ENCODE measurements at regions not wholly inside any gene's neighbourhood (a gene's known extent, or its start where the extent isn't known, plus 50 kb on each side); places are given as distances from the start of the nearest gene placed in this dataset.

DNA sequence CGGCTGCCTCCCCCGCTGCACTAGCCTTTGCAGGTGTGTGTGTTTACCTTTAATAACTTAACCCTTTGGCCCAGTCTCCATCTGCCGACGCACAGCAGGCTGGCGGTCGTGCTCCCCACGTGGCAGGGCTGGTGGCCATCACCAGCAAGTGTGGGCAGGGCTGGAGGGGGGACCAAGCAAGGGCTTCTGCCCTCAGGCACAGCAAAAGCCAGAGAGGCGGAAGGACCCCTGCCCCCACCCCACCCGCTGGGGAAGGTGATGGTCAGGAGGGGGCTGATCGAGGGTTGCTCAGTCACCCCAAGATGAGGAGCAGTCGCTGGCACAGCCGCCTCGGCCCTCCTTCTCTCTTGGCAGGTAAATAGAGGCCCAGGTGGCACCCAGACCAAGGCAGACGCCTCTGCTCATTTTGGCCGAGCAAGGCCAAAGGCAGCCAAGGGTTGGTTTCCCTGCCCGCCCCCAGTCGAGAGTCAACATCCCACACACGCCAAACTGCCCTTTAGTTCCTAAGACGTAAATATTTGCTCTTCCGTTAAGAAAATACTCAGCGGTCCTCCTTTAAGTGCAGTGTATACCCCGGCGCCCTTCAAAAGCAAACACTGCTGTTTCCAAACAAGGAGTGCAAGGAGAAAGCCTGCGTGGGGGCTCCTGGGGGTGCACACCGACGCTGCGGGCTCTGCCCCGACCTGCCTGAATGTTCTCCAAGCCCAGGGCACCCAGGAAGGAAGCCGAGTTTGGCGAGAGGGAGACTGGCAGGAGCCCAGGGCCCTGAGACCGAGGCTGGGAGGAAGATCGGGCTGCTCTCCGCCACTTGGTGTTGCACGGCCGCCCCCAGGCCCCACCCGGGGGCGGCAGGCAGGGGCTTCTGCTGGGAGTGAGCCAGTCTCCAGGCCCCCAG lies 82.7 kb downstream of the SIK1 start:
- H3K27me3 Mint-ChIP-seq (ENCODE audit: low read depth): no peaks in the 10 kb centered on the region
- DNase-seq (no peak), ATAC-seq (replicated peaks in 1 of 2) (no peak)
- peaks cover 10% of the 10 kb centered on the region for H3K4me1 Mint-ChIP-seq (ENCODE audit: low read depth)
- no peak overlapping the region for H3K27ac Mint-ChIP-seq
- no peaks in the 10 kb centered on the region for H3K36me3 Mint-ChIP-seq (ENCODE audit: insufficient read depth in 2 of 2)
- H3K4me3 Mint-ChIP-seq: no peak overlapping the region
- no peaks in the 10 kb centered on the region for H3K9me3 Mint-ChIP-seq

DNA sequence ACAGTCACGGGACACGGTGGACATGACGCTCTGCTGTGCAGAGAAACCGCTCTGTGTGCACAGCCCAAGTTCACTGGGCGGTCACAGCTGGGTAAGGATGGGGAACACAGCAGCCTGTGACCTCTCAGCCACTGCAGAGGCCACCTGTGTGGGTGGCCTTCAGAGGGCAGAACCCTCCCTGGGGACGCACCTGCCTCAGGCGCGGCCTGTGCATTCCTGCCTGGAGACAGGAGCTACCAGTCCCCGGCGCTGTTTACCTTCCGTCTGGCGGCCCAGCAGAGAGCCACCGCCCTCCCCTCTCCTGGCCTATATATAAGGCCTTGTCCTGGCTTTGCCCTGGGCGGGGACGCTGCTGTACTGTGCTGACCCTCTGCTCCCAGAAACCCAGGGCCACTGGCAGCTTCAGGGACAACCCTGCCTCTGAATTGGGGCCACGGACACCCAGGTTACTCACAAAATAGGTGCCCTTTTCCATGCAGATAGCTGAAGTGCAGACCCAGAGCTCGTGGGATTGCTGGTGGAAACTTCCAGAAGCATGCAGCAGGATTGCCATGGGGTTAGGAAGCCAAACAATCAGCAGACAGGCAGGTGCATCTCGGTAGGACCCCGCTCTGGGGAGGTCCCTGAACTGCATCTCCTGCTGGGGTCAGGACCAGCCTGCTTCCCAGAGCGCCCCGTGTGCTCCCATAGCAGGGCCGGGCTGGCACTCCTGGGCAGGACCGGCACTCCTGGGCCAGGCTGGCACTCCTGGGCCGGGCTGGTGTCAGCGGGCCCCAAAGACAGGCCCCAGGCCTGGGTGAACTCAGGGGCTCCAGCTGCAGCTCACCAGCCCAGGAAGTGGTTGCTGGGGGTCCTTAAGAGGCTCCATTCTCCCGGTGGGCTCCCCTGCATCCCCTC lies 83.6 kb downstream of the SIK1 start:
- ATAC-seq (replicated peaks in 1 of 2): no peak

DNA sequence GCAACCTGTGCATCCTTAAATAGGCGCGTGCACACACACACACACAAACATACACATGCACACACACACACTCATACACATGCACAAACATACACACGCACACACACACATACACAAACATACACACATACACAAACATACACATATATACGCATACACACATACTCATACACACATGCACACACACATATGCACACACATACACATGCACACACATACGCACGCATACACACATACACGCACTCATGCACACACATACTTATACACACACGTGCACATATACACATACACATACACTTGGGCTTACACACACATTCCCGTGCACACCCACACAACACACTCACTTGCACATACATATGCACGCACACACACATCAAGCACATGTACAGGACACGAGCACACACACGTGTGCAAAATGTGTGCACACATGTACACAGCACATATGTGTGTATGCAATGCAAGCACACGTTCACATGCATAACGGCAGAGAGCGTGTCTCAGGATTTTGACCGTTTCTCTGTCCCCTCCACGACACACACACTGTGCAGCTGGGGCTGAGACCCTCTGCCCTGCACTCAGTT lies 84.5 kb downstream of the SIK1 start:
- Mint-ChIP-seq H3K4me1 (ENCODE audit: low read depth) (peaks cover 10% of the 10 kb centered on the region), H3K27ac (no peak overlapping the region), H3K9me3 (peaks cover 2 to 4% of the 10 kb centered on the region in 2 donors), H3K27me3 (ENCODE audit: low read depth) (no peaks in the 10 kb centered on the region), H3K36me3 (ENCODE audit: insufficient read depth in 2 of 2) (peaks cover 2 to 4% of the 10 kb centered on the region in 2 donors), H3K4me3 (no peak overlapping the region)
- ATAC-seq (replicated peaks in 1 of 2) (no peak), DNase-seq (no peak)

More for the DNA sequence above, 83.6 kb downstream of the SIK1 start:
- no peak overlapping the region for H3K27ac Mint-ChIP-seq
- no peak overlapping the region for H3K4me3 Mint-ChIP-seq
- no peaks in the 10 kb centered on the region for H3K27me3 Mint-ChIP-seq (ENCODE audit: low read depth)
- no peaks in the 10 kb centered on the region for H3K9me3 Mint-ChIP-seq
- H3K4me1 Mint-ChIP-seq (ENCODE audit: low read depth): peaks cover 10% of the 10 kb centered on the region
- H3K36me3 Mint-ChIP-seq (ENCODE audit: insufficient read depth in 2 of 2): no peaks in the 10 kb centered on the region
- no peak for DNase-seq

DNA sequence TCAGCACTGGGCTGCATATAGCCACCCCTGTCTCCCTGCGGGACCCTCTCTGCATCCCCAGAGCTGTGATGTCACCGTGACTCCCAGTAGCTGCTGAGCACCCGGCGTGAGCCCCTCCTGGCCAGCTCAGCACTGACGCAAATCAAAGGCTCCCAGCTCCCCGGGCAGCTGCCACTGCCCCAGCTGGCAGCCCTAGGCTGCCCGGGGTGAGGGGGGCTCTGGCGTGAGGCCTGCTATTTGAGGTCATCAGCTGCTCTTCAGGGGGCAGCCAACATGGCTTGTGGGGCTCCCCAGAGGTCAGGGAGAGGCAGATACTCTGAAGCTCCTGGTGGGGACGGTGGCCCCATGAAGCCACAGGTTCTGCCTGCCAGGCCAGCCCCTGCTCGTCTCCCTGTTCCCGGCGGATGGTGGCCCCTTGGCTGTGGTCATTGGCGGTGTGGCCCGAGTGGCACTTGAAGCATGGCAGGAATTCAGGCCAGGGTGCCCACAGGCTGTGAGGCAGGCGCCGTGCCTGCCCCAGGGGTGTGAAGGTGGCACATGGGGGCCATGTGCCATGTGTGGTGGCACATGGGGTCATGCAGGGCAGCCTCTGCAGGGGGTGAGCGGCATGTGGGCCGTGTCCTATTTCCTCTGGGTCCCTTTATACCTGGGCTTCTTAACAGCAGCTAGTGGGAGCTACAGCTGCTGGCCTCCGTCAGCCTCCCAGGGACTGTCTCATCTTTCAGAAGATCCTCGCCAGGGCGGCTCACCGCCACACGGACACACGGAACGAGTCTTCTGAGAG lies 85.4 kb downstream of the SIK1 start:
- DNase-seq (no peak), ATAC-seq (replicated peaks in 1 of 2) (no peak)
- Mint-ChIP-seq H3K4me3 (no peak overlapping the region), H3K9me3 (peaks cover 4 to 12% of the 10 kb centered on the region in 2 donors), H3K27ac (no peak overlapping the region), H3K27me3 (ENCODE audit: low read depth) (no peaks in the 10 kb centered on the region), H3K4me1 (ENCODE audit: low read depth) (peaks cover 10% of the 10 kb centered on the region), H3K36me3 (ENCODE audit: insufficient read depth in 2 of 2) (peaks cover 2 to 10% of the 10 kb centered on the region in 2 donors)

DNA sequence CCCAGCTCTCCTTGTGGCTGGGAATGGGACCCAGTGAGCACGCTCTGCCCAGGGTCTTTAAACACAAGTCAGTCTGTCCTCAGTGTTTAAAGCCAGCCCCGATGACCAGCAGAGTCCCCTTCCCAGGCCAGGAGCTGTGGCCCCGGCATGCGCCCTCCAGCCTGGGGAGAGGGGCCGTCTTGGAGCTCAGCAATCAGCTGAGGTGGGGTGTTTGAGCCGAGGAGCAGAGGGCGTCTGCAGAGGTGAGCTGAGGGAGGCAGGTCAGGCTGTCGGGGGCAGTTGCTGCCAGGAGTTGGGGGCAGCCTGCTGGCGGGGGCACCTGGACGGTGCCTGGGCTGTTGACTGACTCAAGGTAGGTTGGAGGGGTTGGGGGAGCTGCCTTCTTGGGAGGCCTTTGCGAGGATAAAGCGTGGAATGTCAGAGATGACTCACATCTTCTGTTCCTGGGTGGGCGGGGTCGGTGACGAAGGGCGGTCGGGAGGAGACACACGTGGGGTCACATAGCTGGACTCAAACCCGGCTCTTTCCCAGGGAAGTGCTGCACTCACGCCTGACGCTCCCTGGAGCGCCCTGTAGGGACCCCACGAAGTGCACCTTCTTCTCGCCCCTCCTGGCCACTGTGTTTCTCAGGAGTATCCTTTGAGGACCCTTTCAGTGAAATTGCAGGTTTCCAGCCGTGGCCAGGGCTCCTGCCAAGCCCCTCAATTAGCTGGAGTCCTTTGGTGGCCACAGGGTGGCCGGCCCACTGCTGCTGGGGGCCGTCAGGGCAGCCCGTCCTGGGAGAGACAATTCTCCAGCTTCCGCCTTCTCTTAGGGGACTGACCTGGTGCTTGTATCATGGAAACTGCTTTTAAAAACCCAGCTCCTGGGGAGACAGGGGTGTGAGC lies 86.2 kb downstream of the SIK1 start:
- peaks cover 2% of the 10 kb centered on the region for H3K4me1 Mint-ChIP-seq (ENCODE audit: low read depth)
- H3K36me3 Mint-ChIP-seq (ENCODE audit: insufficient read depth in 2 of 2): peaks cover 2 to 13% of the 10 kb centered on the region in 2 donors
- H3K4me3 Mint-ChIP-seq: no peak overlapping the region
- H3K27ac Mint-ChIP-seq: no peak overlapping the region
- H3K27me3 Mint-ChIP-seq (ENCODE audit: low read depth): no peaks in the 10 kb centered on the region
- DNase-seq (no peak), ATAC-seq (replicated peaks in 1 of 2) (no peak)
- peaks cover 4 to 15% of the 10 kb centered on the region in 2 donors for H3K9me3 Mint-ChIP-seq

DNA sequence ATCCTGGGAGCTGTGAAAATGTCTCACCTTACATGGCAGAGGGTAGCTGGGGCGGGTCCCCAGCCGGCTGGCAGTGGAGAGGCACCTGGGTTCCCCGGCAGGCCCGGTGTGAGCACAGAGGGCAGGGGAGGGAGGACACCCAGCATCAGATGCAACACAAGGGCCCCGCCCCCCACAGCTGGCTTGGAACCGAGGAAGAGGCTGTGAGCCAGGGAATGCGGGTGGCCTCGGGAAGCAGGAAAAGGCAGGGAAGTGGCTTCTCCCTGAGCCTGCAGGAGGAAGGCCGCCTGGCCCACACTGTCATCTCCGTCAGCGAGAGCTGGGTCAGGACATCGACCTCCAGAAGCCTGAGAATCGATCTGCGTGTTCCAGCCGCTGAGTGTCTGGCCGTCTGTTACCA lies 87.3 kb downstream of the SIK1 start:
- DNase-seq (no peak), ATAC-seq (replicated peaks in 1 of 2) (no peak)
- peaks cover 2 to 14% of the 10 kb centered on the region in 2 donors for H3K36me3 Mint-ChIP-seq (ENCODE audit: insufficient read depth in 2 of 2)
- H3K27me3 Mint-ChIP-seq (ENCODE audit: low read depth): no peaks in the 10 kb centered on the region
- H3K9me3 Mint-ChIP-seq: peaks cover 4 to 15% of the 10 kb centered on the region in 2 donors
- H3K4me3 Mint-ChIP-seq: no peak overlapping the region
- H3K27ac Mint-ChIP-seq: no peak overlapping the region
- no peaks in the 10 kb centered on the region for H3K4me1 Mint-ChIP-seq (ENCODE audit: low read depth)

DNA sequence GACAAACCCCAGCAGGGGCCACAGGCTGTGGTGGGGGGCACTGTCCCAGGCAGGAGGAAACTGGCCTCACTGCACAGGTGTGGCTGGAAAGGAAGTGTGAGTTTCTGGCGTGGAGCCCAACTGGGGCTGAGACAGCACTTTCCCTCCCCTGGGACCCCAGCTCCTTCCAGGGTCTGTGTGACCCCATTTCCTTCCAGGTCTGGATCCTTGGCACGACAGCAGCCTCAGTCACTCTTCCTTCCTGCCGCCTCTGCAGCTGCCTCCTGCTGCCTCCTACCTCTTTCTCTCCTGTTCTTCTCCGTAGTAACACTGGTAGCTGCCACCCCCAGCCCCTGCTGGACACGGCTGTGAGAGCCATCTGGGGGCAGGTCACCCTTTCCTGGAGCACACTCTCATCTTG lies 88.0 kb downstream of the SIK1 start:
- Mint-ChIP-seq H3K4me1 (ENCODE audit: low read depth) (no peaks in the 10 kb centered on the region), H3K4me3 (no peak overlapping the region), H3K27ac (no peak overlapping the region), H3K36me3 (ENCODE audit: insufficient read depth in 2 of 2) (peaks cover 2 to 14% of the 10 kb centered on the region in 2 donors), H3K27me3 (ENCODE audit: low read depth) (no peaks in the 10 kb centered on the region), H3K9me3 (peaks cover 4 to 15% of the 10 kb centered on the region in 2 donors)
- ATAC-seq (replicated peaks in 1 of 2) (no peak), DNase-seq (no peak)

DNA sequence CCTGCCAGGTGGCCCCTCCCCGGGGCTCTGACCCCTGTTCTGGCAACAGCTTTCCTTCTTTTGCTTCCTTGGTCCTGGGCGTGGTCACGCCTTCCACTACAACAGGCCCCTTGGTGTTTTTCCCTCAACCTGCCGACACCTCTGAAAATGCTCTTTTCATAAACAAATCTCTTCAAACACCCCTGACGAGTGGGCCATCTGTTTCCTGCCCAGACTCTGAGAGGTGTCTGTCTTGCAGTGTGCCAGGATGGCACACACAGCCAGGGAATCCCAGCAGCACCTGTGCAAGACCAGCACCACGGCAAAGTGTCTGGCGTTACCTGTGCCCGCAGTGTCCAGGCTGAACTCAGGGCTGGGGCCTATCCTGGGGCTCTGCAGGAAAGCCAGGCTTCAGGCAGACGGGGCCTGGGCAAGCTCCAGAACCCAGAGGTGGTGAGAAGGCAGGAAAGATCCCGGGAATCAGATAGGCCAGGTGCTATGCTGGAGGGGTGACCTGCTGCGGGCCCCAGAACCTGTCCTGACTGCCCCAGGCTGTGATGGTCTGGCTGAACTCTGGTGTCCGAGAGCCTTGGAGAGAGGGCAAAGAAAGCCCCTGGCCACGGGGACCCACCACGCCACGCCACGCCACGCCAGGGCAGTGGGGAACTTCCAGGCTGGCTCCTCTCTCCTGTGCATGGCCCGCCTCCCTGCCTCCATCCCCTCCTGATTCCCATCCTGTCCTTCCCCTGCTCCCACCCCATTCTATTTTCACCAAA lies 88.9 kb downstream of the SIK1 start:
- Mint-ChIP-seq H3K36me3 (ENCODE audit: insufficient read depth in 2 of 2) (peaks cover 2 to 14% of the 10 kb centered on the region in 2 donors), H3K27me3 (ENCODE audit: low read depth) (no peaks in the 10 kb centered on the region), H3K4me3 (no peak overlapping the region), H3K27ac (no peak overlapping the region), H3K9me3 (peaks cover 4 to 15% of the 10 kb centered on the region in 2 donors), H3K4me1 (ENCODE audit: low read depth) (no peaks in the 10 kb centered on the region)
- DNase-seq: no peak
- no peak for ATAC-seq (replicated peaks in 1 of 2)

DNA sequence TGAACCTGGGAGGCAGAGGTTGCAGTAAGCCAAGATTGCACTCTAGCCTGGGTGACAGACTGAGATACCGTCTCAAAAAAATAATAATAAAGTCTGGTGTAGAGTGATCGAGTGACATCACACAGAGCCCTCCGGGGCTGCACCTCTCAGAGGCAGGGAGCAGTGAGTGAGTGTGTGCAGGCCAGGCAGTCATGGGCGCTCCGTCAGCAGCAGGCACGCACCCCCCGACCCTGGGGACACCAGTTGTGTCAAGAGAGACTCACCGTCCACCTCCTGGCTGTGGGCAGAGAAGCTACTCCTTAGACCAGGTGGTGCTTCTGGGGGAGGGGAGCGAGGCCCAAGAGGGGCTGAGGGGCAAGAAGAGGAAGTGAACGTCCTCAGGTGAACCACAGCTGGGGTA lies 91.8 kb downstream of the SIK1 start:
- H3K4me3 Mint-ChIP-seq: no peak overlapping the region

DNA sequence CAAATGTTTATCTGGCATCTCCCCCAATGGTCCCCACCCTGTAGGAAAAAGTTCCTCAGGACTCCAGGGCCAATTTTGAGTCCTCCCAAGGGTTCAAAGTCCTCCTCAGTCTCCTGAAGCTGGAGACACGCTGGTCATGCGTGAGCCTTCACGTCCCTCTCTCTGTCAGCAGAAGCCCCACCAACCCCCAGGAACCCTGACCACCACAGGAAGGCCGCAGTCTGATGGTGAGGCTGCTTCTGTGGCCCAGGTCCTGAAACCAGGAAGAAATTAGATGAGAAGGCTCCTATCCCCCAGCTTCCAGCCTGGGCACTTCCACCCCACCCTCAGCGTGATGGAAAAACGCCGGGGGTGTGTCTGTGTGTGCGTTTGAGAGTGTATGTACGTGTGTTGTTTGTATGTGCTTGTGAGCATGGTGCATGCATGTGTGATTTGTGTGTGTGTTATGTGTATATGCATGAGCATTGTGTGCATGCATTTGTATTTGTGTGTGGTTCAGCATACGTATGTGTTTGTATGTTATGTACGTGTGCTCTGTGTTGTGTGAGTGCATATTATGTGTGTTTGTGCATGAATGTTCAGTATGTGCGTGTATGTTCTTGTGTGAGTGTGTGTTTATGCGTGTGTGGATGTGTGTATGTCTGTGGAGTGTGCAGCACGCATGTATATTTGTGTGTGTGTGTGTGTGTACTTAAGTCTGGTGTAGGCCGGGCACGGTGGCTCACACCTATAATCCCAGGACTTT lies 92.5 kb downstream of the SIK1 start:
- Mint-ChIP-seq H3K27ac (no peak overlapping the region), H3K36me3 (ENCODE audit: insufficient read depth in 2 of 2) (peaks cover 2 to 14% of the 10 kb centered on the region in 2 donors), H3K4me3 (no peak overlapping the region), H3K4me1 (ENCODE audit: low read depth) (no peaks in the 10 kb centered on the region), H3K27me3 (ENCODE audit: low read depth) (no peaks in the 10 kb centered on the region), H3K9me3 (peaks cover 4 to 15% of the 10 kb centered on the region in 2 donors)
- ATAC-seq (replicated peaks in 1 of 2) (no peak), DNase-seq (no peak)

More for the DNA sequence above, 91.8 kb downstream of the SIK1 start:
- H3K9me3 Mint-ChIP-seq: peaks cover 4 to 15% of the 10 kb centered on the region in 2 donors
- ATAC-seq (replicated peaks in 1 of 2): no peak
- H3K27ac Mint-ChIP-seq: no peak overlapping the region
- no peaks in the 10 kb centered on the region for H3K4me1 Mint-ChIP-seq (ENCODE audit: low read depth)
- H3K27me3 Mint-ChIP-seq (ENCODE audit: low read depth): no peaks in the 10 kb centered on the region
- peaks cover 2 to 14% of the 10 kb centered on the region in 2 donors for H3K36me3 Mint-ChIP-seq (ENCODE audit: insufficient read depth in 2 of 2)
- no peak for DNase-seq
